ENCODE measurements at regions not wholly inside any gene's neighbourhood (a gene's known extent, or its start where the extent isn't known, plus 50 kb on each side); places are given as distances from the start of the nearest gene placed in this dataset.

GRCh38 chr3:162218479-162218878 is 721.9 kb downstream of the OTOL1 start:
- H3K36me3 ChIP-seq (replicated peaks in 1 of 2; ENCODE audit: control insufficient read depth in 1 of 2, insufficient read depth in 2 of 2, low read length in 1 of 2), result no peaks in the 10 kb centered on the region
- ChIA-PET CTCF (interaction anchor here (0.8 to 1.3 kb wide), 2 partner anchors 21 to 31 kb away, joined by 3 to 4 read pairs; no protein-coding TSS in a partner anchor), POLR2A (no interaction called here)
- H3K27ac ChIP-seq (ENCODE audit: low read depth in 2 of 2, low read length in 1 of 2), result no peak overlapping the region
- H3K79me2 ChIP-seq (ENCODE audit: insufficient read depth), result no peaks in the 10 kb centered on the region
- H2AFZ ChIP-seq (ENCODE audit: low read depth), result no peak overlapping the region
- no peaks in the 10 kb centered on the region for H3F3A ChIP-seq (replicated peaks; ENCODE audit: insufficient read depth)
- H3K9me3 ChIP-seq, result no peaks in the 10 kb centered on the region
- no peaks in the 10 kb centered on the region for H3K27me3 ChIP-seq (ENCODE audit: insufficient read depth)
- no peaks in the 10 kb centered on the region for H4K20me1 ChIP-seq (ENCODE audit: insufficient read depth)
- no peak for DNase-seq
- H3K9me2 ChIP-seq, result no peaks in the 10 kb centered on the region; the same call in 1 of the 2 replicates
- TF ChIP-seq NFIC (IDR thresholded peaks at IDR 0.05; ENCODE audit: borderline replicate concordance), result no peak
- no peak for TF ChIP-seq TCF12 (IDR thresholded peaks at IDR 0.05)
- no peak for TF ChIP-seq ELF1 (IDR thresholded peaks at IDR 0.05)
- TF ChIP-seq TAF1 (IDR thresholded peaks at IDR 0.05; ENCODE audit: borderline replicate concordance, low read depth, low read length), result no peak
- no peak for TF ChIP-seq EP300 (IDR thresholded peaks at IDR 0.05; ENCODE audit: borderline replicate concordance in 1 of 2, low read depth in 1 of 2, low read length in 1 of 2)
- TF ChIP-seq, protein P1, sequence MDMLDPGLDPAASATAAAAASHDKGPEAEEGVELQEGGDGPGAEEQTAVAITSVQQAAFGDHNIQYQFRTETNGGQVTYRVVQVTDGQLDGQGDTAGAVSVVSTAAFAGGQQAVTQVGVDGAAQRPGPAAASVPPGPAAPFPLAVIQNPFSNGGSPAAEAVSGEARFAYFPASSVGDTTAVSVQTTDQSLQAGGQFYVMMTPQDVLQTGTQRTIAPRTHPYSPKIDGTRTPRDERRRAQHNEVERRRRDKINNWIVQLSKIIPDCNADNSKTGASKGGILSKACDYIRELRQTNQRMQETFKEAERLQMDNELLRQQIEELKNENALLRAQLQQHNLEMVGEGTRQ (IDR thresholded peaks at IDR 0.05; ENCODE audit: borderline replicate concordance, low read depth, low read length), result no peak
- no peak for TF ChIP-seq FOSL2 (IDR thresholded peaks at IDR 0.05; ENCODE audit: borderline replicate concordance, low read depth)
- no peak for TF ChIP-seq MEF2A (IDR thresholded peaks at IDR 0.05; ENCODE audit: borderline replicate concordance, low read depth)
- no peak for TF ChIP-seq SMC3 (IDR thresholded peaks at IDR 0.05; ENCODE audit: low read depth, low read length)
- TF ChIP-seq CTCF (IDR thresholded peaks at IDR 0.05), result no peak
- TF ChIP-seq MXI1 (IDR thresholded peaks at IDR 0.05; ENCODE audit: low read depth, low read length), result no peak
- no peak for TF ChIP-seq FOXM1 (IDR thresholded peaks at IDR 0.05; ENCODE audit: low read depth)
- no peak for TF ChIP-seq FOXJ3 (CRISPR knock-in tag; IDR thresholded peaks at IDR 0.05)
- H3K4me2 ChIP-seq, result no peak overlapping the region
- no peak overlapping the region for H3K9ac ChIP-seq
- no peaks in the 10 kb centered on the region for H3K4me1 ChIP-seq (ENCODE audit: control insufficient read depth in 1 of 2, insufficient read depth in 2 of 2, low read depth in 1 of 2, low read length in 1 of 2)
- no peak overlapping the region for H3K4me3 ChIP-seq (ENCODE audit: low read depth in 2 of 2, low read length in 1 of 2)
- WGBS (ENCODE audit: low lambda C conversion rate), result 72% methylated on average over 4 of the region's 4 CpGs

- 88% methylated on average over 4 of the region's 4 CpGs for WGBS (ENCODE audit: low lambda C conversion rate)
- no peaks in the 10 kb centered on the region for H3K79me2 ChIP-seq (ENCODE audit: insufficient read depth)
- no peaks in the 10 kb centered on the region for H3K9me3 ChIP-seq
- TF ChIP-seq RAD21 (IDR thresholded peaks at IDR 0.05; ENCODE audit: low read length), result no peak
- no peak for TF ChIP-seq GABPA (IDR thresholded peaks at IDR 0.05; ENCODE audit: low read depth)
- TF ChIP-seq FOSL2 (IDR thresholded peaks at IDR 0.05; ENCODE audit: borderline replicate concordance, low read depth), result no peak
- TF ChIP-seq MEF2A (IDR thresholded peaks at IDR 0.05; ENCODE audit: borderline replicate concordance, low read depth), result no peak
- TF ChIP-seq TEAD4 (IDR thresholded peaks at IDR 0.05; ENCODE audit: borderline replicate concordance, insufficient read depth), result no peak
- TF ChIP-seq MXI1 (IDR thresholded peaks at IDR 0.05; ENCODE audit: low read depth, low read length), result no peak
- no peak overlapping the region for H3K4me2 ChIP-seq
- ChIA-PET CTCF (no interaction called here), POLR2A (no interaction called here)
- H3K9me2 ChIP-seq, result no peaks in the 10 kb centered on the region
- no peaks in the 10 kb centered on the region for H3K27me3 ChIP-seq (ENCODE audit: insufficient read depth)
- DNase-seq, result no peak
- H3F3A ChIP-seq (replicated peaks; ENCODE audit: insufficient read depth), result no peaks in the 10 kb centered on the region
- no peaks in the 10 kb centered on the region; a peak in 2 of 4 replicates for H3K4me1 ChIP-seq (ENCODE audit: control insufficient read depth in 1 of 2, insufficient read depth in 2 of 2, low read depth in 1 of 2, low read length in 1 of 2)
- H3K36me3 ChIP-seq (replicated peaks in 1 of 2; ENCODE audit: control insufficient read depth in 1 of 2, insufficient read depth in 2 of 2, low read length in 1 of 2), result no peaks in the 10 kb centered on the region
- H3K4me3 ChIP-seq (ENCODE audit: low read depth in 2 of 2, low read length in 1 of 2), result no peak overlapping the region
- H3K27ac ChIP-seq (ENCODE audit: low read depth in 2 of 2, low read length in 1 of 2), result no peak overlapping the region
- H2AFZ ChIP-seq (ENCODE audit: low read depth), result 0 out of 2 replicates have a peak overlapping the region, but pooled peaks have one; percentile 9
- no peak overlapping the region for H3K9ac ChIP-seq
- H4K20me1 ChIP-seq (ENCODE audit: insufficient read depth), result no peaks in the 10 kb centered on the region
Observed at GRCh38 chr3:162224746-162225145, 728.1 kb downstream of the OTOL1 start.
